SKM-1 treated with dmso at 0.1 percent for 144 hours (cell line): ENCODE measurements at regions not wholly inside any gene's neighbourhood (a gene's known extent, or its start where the extent isn't known, plus 50 kb on each side); places are given as distances from the start of the nearest gene placed in this dataset.
"Not testable (repeated sequence)": the region's sequence is repeated elsewhere in the genome, so short reads cannot be mapped to it uniquely, and the experiment has no call there.

Experiments
- DNase-seq: peaks from one replicate; lab custom pipeline; 2025; ENCODE audit not compliant: unreplicated experiment; lab: John Stamatoyannopoulos, UW

GRCh38 chr3:11898611-11899325, 52.1 kb upstream of the TAMM41 start:
- no peak for DNase-seq

GRCh38 chr3:11899389-11899788, 52.7 kb upstream of the TAMM41 start:
- DNase-seq, result not testable (repeated sequence)

GRCh38 chr3:11899826-11900225, 53.1 kb upstream of the TAMM41 start:
- no peak for DNase-seq

GRCh38 chr3:11900824-11901223, 54.1 kb upstream of the TAMM41 start:
- DNase-seq, result no peak

- no peak for DNase-seq
Measured at GRCh38 chr3:11901286-11901875, 54.7 kb upstream of the TAMM41 start.

DNA sequence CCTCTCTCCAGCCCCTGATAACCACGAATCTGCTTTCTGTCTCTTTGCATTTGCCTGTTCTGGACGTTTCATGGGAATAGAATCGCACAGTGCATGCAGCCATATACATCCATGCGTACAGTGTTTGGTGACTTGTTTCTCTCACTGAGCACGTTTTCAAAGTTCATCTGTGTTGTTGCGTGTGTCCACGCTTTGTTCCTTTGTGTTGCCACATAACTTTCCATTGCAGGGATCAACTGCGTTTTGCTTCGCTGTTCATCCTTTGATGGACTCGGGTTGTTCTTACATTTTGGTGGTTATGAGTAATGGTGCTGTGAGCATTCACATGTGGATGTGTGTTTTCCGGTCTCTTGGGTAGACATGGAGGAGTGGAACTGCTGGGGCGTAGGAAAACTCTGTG, 56.4 kb upstream of the TAMM41 start:
- DNase-seq, result no peak

DNA sequence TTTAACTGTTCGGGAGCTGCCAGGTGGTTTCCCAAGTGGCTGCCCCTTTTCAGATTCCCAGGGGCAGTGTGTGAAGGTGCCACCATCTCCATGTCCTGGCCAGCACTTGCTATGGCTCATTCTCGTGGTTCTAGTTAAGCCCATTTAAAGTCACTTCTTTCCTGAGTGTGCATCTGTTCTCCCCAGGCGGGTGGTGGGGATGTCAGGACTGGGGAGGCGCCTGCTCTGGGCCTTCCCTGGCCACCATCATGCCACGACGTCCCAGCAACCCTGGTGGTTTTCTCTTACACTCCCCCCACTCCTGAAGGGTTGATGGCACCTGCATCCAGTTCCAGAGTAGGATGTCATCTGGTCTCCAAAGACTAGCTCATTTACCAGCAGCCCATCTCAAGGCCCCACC, 56.8 kb upstream of the TAMM41 start:
- DNase-seq, result no peak

GRCh38 chr3:11904157-11904556, 57.5 kb upstream of the TAMM41 start:
- DNase-seq, result no peak

DNA sequence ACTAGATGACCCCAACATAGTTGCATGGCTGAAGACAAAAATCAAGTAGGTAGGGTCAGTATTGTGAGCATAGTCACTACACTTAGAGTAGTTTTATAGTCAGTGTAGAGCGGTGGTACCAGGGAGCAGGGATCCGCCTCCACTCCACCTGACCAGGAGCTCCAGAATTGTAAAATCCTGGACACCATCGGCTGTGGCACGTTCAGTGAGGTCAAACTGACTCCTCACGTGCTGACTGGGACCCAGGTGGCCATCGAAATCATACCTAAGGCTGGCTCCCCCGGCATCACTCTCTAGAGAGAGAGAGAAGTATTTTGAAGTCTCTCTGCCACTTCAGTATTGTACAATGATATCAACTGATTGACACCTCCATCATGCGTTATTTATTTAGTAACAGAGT, 59.7 kb upstream of the TAMM41 start:
- no peak for DNase-seq

DNA sequence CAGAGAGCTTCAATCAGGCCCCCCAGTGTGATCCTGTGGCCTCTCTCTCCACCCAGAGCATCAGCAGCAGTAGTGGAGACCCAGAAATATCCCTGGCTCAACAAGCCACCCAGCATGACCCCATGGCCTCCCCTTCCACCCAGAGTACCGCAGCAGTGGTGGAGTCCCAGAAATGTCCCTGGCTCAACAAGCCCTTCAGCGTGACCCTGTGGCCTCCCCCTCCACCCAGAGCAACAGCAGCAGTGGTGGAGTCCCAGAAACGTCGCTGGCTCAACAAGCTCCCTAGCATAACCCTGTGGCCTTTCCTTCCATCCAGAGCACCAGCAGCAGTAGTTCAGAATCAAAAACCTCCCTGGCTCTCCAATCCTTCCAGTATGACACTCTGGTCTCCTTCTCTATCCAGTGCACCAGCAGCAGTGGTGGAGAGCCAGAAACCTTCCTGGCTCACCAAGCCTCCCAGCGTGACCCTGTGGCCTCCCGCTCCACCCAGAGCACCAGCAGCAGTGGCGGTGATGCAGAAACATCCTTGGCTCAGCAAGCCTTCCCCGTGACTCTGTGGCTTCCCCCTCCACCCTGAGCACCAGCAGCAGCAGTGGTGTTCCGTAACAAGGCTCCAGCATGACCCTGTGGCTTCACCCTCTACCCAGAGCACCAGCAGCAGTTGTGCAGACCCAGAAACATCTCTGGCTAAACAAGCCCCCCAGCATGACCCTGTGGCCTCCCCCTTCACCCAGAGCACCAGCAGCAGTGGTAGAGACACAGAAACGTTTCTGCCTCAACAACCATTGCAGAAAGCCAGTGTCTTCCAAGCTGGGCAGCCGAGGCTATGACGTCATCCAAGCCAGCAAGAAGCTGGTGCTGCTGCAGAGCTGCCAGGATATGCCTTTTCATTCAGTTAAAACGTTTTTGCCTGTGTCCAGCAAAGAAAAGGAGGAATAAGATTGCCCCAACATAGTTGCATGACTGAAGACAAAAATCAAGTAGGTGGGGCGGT, 61.3 kb upstream of the TAMM41 start:
- no peak for DNase-seq

DNA sequence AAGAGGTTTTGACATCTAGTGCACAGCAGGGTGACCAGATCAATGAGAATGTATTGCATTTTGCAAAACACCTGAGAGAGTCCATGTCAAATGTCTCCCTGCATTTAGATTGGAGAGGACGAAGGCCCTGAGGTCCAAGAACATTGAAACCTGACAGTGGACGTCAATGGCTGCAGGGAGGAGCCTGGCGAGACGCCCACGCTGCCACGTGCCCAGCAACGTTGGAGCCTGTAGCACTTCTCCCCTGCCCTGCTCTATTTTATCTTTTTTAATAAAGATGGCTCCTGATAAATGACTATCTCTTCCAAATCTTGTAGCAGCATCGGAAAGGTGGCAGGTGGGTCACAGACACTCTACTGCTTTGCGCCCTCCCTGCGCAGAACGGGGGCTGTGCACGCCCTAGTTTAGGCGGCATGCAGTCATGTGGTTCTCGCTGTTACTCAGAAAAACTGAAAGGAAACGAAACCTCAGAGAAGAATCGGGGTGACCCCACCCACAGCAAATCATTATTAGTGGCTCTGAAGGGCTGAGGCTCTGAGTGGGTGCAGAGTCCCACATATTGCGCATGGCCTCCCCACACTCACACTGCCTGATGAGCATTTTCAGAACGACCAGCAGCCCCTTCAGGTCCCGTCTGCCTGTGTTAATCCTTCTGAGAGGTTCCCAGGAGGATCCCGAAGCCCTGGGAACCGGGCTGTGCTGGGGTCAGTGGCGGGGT, 62.5 kb upstream of the TAMM41 start:
- no peak for DNase-seq

DNA sequence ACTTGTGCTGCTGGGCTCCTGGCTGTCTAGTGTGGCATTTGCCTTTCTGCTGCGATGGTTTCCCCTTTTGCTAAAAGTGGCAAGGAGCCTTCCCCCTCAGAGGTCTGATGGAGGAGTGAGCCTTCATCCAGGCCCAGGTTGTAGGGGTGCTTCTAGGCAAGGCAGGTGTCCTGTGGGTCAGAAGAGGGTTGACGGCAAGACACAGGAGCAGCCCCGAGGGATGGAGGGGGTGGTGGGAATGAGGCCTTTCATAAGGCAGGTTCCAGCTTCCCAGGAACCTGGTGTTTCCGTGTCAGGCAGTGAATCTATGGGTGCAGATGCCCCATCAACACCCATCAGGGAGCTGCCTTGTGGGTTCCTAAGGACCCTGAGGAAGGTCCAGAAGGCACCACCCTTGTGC, 63.0 kb upstream of the TAMM41 start:
- DNase-seq, result no peak

GRCh38 chr3:11910216-11910930, 63.7 kb upstream of the TAMM41 start:
- DNase-seq, result not testable (repeated sequence)

DNA sequence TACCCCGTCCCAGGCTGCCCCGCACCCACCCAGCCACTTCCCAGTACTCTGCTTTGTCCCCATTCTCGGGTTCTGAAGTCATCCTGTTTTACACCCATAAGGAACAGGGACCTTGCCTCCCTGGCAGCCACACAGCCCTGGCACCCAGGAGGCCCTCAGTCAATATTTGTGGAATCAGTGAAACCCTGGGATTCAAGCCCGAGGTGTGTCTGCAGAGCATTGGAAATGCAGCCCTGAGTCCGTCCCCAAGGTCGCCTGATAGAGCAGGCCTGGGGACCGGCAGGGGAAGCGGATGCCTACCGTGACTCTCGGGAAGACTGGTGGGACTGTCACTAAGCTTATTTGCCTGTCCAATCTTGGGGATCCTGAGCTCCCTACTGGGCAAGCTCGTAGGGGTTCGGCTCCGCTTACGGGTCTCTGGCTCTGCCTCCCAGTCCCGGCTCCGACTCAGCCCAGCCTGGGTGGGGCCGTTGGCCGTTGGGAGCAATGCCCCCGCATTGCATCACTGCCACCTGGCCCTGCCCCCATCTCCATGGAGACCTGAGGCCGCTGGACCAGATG, 64.4 kb upstream of the TAMM41 start:
- no peak for DNase-seq

DNA sequence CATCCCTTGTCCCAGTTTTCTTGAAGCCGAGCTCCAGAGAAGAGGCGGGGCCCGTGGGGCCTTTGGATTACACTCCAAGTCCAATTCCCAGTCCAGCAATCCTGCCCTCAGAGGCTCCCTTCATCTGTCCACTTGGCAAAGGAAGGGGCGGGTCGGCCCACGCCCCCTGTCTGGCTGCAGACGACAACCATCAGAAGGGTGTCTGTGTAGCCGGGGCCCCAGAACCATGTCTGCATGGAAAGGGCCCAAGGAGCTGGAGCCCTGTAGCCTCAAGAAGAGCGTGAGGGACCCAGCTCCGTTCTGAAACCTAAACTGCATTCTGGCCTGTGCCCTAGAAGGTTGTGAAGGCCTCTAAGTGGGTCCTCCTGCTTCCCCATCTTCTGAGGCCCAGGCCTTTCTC, 65.2 kb upstream of the TAMM41 start:
- not testable (repeated sequence) for DNase-seq

DNA sequence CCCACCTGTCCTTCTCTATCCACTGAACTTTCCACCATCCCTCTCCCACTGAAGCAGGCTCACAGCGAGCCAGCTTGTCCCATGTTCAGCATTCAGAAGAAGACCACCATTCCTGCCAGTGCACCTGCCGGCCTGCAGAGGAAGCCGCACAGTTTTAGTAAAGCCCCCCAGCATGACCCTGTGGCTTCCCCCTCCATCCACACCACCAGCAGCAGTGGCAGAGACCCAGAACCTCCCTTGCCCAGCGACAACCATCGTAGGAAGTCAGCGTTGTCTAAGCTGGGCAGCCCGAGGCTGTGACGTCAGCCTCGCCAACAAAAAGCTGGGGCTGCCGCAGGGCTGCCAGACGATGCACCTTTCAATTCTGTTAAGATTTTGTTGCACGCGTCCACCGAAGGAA, 66.6 kb upstream of the TAMM41 start:
- DNase-seq, result no peak

DNA sequence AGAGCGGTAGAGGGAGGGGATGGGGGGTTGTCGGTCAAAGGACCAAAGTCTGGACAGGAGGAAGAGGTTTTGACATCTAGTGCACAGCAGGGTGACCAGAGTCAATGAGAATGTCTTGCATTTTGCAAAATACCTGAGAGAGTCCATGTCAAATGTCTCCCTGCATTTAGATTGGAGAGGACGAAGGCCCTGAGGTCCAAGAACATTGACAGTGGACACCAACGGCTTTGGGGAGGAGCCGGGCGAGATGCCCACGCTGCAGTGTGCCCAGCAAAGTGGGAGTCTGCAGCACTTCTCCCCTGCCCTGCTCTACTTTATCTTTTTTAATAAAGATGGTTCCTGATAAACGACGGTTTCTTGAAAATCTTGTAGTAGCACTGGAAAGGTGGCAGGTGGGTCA, 67.4 kb upstream of the TAMM41 start:
- no peak for DNase-seq

- no peak for DNase-seq
Measured at GRCh38 chr3:11914651-11915050, 68.0 kb upstream of the TAMM41 start.

DNA sequence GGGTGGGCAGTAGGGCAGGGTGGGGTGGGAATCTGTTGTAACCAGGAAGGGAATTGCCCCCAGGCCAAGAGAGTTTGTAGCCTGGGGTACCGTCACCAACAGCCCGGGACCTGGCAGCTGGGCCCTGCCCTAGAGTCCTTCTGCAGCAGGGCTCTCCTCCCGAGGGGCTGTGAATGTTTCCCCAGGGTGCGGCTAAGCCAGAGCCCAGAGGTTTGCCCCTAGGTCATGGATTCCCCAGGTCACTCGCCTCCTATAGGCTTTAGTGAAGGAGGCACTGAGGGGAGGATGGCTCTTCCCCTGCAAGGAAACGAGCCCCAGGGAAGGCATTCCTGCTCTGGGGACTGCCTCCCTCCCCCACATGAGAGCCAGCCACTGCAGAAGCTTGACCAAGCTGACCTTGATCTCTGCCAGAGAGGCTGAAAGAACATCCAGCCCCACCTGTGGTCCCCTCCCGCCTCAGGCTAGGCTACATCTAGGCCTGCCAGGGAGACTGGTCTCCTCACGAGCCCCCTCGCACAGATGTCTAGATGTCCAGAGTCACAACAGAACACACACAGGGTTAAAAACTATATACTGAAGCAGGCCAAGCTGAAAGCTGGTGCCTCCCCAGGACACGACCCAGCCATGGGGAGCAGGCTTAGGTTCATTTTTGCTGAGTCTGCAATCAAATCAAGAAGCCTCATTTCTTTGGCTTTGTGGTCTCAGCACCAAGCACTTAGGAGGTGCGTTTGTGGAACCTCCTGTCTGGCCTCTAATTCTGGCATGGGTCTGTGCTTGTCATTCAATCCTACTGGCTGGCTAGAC, 69.1 kb upstream of the TAMM41 start:
- no peak for DNase-seq

- not testable (repeated sequence) for DNase-seq
Measured at GRCh38 chr3:11916425-11916762, 69.7 kb upstream of the TAMM41 start.
